Nephron progenitor cell (in vitro differentiated cells): ENCODE measurements at regions not wholly inside any gene's neighbourhood (a gene's known extent, or its start where the extent isn't known, plus 50 kb on each side); places are given as distances from the start of the nearest gene placed in this dataset.
A peak's percentile ranks its signal among the peaks of the same experiment; 100 is the strongest.

Experiments
- DNase-seq: peaks from one replicate; pipeline ENCODE4 v3.0.0; 2021
- H3K27ac Mint-ChIP-seq: 2 replicates; pipeline ENCODE4 v1.8.0; 2021; ENCODE audit warnings: mild to moderate bottlenecking, moderate library complexity, mixed read lengths
- H3K27me3 Mint-ChIP-seq: 2 replicates; pipeline ENCODE4 v1.8.0; 2021; ENCODE audit warnings: mild to moderate bottlenecking, low read depth, mixed read lengths; ENCODE audit not compliant: poor library complexity
- H3K36me3 Mint-ChIP-seq: 2 replicates; pipeline ENCODE4 v1.8.0; 2021; ENCODE audit warnings: low read depth, mixed read lengths
- H3K4me1 Mint-ChIP-seq: 2 replicates; pipeline ENCODE4 v1.8.0; 2021; ENCODE audit warnings: mixed read lengths
- H3K4me3 Mint-ChIP-seq: 2 replicates; pipeline ENCODE4 v1.8.0; 2021; ENCODE audit warnings: mild to moderate bottlenecking, moderate library complexity, mixed read lengths
- H3K9me3 Mint-ChIP-seq: 2 replicates; pipeline ENCODE4 v1.8.0; 2021; ENCODE audit warnings: mild to moderate bottlenecking, moderate library complexity, mixed read lengths
- TF ChIP-seq, protein P1 (sequence below): fragments of 200-600 bp; sonication (generic); IDR thresholded peaks from 2 replicates; pipeline ENCODE4 v1.5.0; 2021; ENCODE audit warnings: antibody characterized with exemption

DNA sequence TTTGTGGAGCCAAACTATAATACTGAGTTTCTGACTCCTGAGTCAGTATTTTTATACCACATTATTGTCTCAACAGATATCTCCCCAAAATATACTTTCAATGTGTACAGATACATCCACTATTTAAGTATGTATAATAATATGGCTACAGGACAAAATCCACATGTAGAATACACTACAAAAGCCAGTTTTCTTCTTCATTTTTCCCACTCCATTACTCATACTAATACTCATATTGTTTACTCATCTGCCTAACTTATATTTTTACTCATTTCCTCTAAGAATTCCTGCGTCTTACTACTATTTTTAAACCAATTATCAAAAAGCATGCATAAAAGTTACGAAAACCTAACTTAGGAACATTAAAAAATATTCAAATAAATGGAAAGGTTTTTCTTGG is 440.8 kb downstream of the ZNF385D start:
- Mint-ChIP-seq H3K9me3 (no peaks in the 10 kb centered on the region), H3K27me3 (no peaks in the 10 kb centered on the region), H3K4me1 (no peaks in the 10 kb centered on the region), H3K4me3 (no peak overlapping the region), H3K36me3 (no peaks in the 10 kb centered on the region), H3K27ac (no peak overlapping the region)
- TF ChIP-seq, protein P1, sequence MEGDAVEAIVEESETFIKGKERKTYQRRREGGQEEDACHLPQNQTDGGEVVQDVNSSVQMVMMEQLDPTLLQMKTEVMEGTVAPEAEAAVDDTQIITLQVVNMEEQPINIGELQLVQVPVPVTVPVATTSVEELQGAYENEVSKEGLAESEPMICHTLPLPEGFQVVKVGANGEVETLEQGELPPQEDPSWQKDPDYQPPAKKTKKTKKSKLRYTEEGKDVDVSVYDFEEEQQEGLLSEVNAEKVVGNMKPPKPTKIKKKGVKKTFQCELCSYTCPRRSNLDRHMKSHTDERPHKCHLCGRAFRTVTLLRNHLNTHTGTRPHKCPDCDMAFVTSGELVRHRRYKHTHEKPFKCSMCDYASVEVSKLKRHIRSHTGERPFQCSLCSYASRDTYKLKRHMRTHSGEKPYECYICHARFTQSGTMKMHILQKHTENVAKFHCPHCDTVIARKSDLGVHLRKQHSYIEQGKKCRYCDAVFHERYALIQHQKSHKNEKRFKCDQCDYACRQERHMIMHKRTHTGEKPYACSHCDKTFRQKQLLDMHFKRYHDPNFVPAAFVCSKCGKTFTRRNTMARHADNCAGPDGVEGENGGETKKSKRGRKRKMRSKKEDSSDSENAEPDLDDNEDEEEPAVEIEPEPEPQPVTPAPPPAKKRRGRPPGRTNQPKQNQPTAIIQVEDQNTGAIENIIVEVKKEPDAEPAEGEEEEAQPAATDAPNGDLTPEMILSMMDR, result no peak
- no peak for DNase-seq

DNA sequence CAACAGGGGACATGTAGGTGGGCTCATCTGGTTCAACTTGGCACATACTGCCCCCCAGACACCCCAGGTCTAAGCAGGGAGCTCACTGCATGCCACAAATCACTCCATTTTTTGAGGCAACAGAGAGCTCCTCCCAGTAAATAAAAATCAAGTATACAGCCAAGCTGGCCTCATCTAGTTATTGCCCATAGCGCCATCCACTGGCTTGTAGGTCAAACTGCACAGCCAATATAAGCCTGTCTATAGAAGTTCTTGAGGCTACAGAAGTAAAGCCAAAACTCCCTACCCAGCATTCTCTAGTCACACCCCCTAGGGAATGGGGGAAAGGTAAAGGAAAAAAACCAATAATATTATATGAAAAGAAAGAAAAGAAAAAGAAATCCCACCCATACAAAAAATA is 453.7 kb downstream of the ZNF385D start:
- Mint-ChIP-seq H3K9me3 (peaks cover 11% of the 10 kb centered on the region), H3K36me3 (no peaks in the 10 kb centered on the region), H3K4me3 (no peak overlapping the region), H3K4me1 (no peaks in the 10 kb centered on the region), H3K27ac (no peak overlapping the region), H3K27me3 (no peaks in the 10 kb centered on the region)
- DNase-seq, result no peak
- TF ChIP-seq, protein P1, result no peak

DNA sequence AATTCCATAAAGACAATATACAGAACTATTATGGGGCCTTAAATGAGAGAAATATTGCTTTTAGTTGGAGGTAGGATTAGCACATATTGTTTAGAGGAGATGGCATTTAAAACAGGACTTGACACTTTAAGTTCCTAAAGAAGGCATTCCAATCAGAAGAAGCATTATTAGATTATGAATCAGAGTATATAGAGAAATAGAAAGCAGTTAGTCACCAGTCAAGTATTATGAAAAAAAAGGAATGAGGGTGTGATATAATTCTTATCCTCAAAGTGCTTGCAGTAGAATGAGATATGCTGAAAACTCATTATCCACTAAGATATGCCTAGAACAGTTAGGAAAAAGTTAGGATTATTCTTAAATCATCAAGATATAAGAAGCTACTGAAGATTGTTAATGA is 456.2 kb downstream of the ZNF385D start:
- Mint-ChIP-seq H3K4me1 (no peaks in the 10 kb centered on the region), H3K27me3 (no peaks in the 10 kb centered on the region), H3K9me3 (peaks cover 11% of the 10 kb centered on the region), H3K36me3 (no peaks in the 10 kb centered on the region), H3K27ac (no peak overlapping the region), H3K4me3 (no peak overlapping the region)
- DNase-seq, result no peak
- TF ChIP-seq, protein P1, result no peak

DNA sequence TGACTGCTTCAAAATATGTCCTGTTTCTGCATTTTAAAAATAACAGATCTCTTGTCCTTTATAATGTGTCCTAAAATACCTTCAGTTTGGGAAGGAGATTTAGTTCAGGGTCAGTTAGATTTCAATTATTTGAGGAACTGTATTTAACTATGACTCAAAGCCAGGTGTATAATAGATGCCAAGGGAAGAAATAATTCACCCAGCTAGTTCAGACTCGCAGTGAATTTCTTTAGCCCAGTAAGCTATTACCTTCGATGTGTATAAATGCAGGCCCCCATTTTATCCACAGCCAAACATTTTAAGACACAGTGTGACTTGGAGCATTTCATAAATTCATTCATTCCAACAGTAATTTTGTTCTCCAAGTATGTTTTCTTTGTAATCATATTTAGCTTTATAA is 458.0 kb downstream of the ZNF385D start:
- no peak for DNase-seq
- Mint-ChIP-seq H3K4me3 (no peak overlapping the region), H3K27ac (no peak overlapping the region), H3K9me3 (peaks cover 6% of the 10 kb centered on the region), H3K36me3 (no peaks in the 10 kb centered on the region), H3K4me1 (no peaks in the 10 kb centered on the region), H3K27me3 (no peaks in the 10 kb centered on the region)
- TF ChIP-seq, protein P1, result no peak

DNA sequence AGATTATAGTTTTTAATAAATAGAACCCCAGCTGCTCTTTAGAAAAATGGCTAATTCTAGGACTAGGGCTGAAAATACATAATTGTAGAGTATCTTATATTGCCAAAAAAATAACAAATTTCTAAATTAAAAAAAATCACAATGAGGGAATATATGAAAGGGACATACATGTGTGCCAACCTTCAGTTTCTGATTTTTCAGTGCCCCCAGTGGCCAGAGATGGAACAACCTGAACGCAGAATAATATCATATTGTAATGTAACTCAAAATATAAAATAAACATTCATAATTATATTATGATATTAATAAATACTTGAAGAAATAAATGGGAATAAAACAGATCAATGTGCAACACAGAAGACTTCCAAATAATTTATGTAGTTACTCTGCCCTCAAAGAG is 460.5 kb downstream of the ZNF385D start:
- peaks cover 14% of the 10 kb centered on the region for H3K9me3 Mint-ChIP-seq
- no peak overlapping the region for H3K4me3 Mint-ChIP-seq
- H3K36me3 Mint-ChIP-seq, result no peaks in the 10 kb centered on the region
- H3K27ac Mint-ChIP-seq, result no peak overlapping the region
- H3K27me3 Mint-ChIP-seq, result no peaks in the 10 kb centered on the region
- H3K4me1 Mint-ChIP-seq, result no peaks in the 10 kb centered on the region
- TF ChIP-seq, protein P1, result peak; percentile 44
- no peak for DNase-seq

DNA sequence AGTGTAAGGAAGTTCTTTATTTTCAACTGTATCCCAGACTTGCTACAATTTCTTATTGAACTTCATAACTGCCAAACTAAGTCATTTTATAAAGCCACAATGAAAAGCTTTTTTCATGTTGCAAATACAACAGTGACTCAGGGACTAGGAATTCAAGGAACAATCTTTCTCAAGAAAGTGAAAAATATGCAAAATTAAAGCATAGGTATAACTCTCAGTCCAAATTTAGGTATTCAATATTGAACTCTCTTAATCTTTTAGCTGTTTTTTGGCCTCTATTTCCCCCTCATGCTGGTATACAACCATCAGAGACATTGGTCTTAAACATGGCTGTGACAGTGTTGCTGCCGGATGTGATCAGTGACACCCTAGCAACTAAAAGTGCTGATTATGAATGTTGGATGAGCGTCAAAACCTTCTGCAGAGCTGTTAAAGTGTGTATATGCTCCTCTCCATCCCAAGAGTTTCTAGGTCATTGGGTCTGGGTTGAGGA is 476.9 kb downstream of the ZNF385D start:
- TF ChIP-seq, protein P1, result no peak
- no peak overlapping the region for H3K27ac Mint-ChIP-seq
- H3K9me3 Mint-ChIP-seq, result peaks cover 9% of the 10 kb centered on the region
- H3K4me1 Mint-ChIP-seq, result no peaks in the 10 kb centered on the region
- H3K36me3 Mint-ChIP-seq, result no peaks in the 10 kb centered on the region
- H3K27me3 Mint-ChIP-seq, result no peaks in the 10 kb centered on the region
- H3K4me3 Mint-ChIP-seq, result no peak overlapping the region
- DNase-seq, result no peak
